SIG-M5 treated with dmso at 0.1 percent for 504 hours (cell line): ENCODE measurements at regions not wholly inside any gene's neighbourhood (a gene's known extent, or its start where the extent isn't known, plus 50 kb on each side); places are given as distances from the start of the nearest gene placed in this dataset.
A peak's percentile ranks its signal among the peaks of the same experiment; 100 is the strongest.
"Not testable (repeated sequence)": the region's sequence is repeated elsewhere in the genome, so short reads cannot be mapped to it uniquely, and the experiment has no call there.

Source experiments
- DNase-seq: peaks from one replicate; lab custom pipeline; 2025; ENCODE audit not compliant: unreplicated experiment; lab: John Stamatoyannopoulos, UW

- DNase-seq, result not testable (repeated sequence)
Observed at GRCh38 chr1:144516172-144516571, 54.7 kb upstream of the NBPF15 start.

DNA sequence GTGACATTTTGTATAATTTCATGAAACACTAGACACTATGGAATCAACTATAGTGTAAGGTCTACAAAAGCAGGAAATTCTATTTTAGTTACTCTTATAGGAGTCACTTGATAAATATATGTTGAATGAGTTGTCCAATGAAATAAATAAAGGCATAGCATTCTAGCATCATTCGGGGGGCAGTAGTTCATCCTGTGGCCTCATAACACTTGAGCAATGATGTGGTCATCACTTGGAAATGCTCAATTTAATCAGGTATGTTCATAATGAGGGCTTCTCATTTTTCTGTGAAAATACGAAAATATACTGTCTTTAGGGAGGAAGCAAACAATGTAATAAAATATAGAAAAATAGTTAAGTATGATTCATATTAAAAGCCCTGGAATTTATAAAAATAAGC lies 55.4 kb upstream of the NBPF15 start:
- not testable (repeated sequence) for DNase-seq

- DNase-seq, result not testable (repeated sequence)
Observed at GRCh38 chr1:144518439-144518838, 57.0 kb upstream of the NBPF15 start.

DNA sequence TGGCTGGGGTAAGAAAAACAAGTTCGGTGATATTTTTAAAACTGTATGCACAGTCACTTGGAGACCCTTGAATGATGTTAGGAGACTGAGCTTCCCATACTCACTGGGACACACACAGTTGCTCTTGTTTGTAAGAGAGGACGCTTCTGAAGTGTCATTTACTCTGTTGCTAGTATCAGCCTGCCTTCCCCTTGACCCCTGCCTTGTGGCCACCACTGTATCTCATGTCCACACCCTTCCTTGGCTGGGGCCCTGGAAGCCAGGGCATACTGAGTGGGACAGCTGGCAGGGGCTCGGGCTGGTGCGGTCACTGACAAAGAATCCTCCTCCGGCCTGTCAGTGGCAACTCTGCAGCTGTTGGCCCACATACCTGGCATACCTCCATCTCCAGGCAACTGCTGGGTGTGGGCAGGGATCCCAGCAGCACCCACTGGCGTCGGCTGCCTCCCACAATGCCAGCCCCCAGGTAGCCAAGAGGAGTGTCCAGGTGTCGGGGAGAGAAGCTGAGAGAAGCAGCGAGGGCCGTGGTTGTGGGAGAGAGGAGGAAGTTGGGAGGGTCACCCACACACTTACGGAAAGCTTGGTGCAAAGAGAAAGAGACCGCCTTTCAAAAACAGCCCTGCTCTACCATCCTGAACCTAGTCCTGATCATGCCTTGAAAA lies 58.2 kb upstream of the NBPF15 start:
- DNase-seq, result not testable (repeated sequence)

DNA sequence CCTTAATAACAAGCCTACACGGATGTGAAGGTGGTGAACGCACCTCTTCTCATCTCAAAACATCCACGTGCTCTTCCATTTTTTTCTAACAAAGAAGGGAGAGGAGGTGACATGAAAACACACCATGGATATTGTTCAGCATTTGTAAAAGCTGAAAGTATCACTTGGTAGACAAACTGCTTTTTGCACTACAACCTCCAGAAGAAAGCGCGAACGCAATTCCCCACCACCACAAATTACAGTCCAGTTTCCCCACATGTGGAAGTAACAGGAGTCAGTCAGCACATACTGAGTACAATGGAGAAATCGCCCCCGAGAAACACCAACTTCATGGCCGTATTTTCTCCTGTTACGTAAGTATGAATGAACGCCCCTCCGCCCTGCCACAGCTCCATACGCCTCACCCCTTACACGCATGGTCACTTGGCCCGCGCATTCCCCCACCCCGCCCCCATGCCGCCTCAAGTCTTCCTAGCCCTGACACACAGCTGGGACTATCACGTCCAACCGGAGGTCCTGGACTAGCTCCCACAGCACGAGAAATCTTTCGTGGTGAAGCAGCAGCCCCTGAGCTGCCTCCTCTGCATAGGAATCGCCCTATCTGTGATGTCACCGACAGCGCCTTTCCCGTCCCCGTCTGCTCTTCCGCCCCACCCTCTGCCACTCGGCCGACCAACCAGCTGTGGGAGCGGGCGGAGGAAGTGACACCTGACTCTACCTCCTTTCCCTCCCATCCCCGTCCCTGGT lies 62.4 kb upstream of the NBPF15 start:
- peak; percentile 71 for DNase-seq

GRCh38 chr1:144532156-144532607 lies 60.5 kb upstream of the PPIAL4F start:
- not testable (repeated sequence) for DNase-seq

GRCh38 chr1:144533480-144533879 lies 59.2 kb upstream of the PPIAL4F start:
- not testable (repeated sequence) for DNase-seq

DNA sequence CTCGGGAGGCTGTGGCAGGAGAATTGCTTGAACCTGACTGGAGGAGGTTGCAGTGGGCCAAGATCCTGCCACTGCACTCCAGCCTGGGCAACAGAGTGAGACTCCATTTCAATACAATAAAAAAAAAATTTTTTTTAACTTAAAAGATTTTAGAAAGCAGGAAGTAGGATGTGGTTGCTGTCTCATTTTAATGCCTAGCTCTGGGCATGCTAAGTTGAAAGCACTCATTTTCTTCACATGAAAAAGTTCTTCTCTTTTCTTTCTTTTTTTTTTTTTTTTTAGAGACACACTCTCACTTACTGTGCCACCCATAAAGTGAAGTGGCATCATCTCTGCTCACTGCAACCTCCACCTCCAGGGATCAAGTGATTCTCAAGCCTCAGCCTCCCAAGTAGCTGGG lies 58.4 kb upstream of the PPIAL4F start:
- not testable (repeated sequence) for DNase-seq

- DNase-seq, result not testable (repeated sequence)
Observed at GRCh38 chr1:144536677-144537076, 56.0 kb upstream of the PPIAL4F start.

- not testable (repeated sequence) for DNase-seq
Observed at GRCh38 chr1:144537234-144537633, 55.5 kb upstream of the PPIAL4F start.

DNA sequence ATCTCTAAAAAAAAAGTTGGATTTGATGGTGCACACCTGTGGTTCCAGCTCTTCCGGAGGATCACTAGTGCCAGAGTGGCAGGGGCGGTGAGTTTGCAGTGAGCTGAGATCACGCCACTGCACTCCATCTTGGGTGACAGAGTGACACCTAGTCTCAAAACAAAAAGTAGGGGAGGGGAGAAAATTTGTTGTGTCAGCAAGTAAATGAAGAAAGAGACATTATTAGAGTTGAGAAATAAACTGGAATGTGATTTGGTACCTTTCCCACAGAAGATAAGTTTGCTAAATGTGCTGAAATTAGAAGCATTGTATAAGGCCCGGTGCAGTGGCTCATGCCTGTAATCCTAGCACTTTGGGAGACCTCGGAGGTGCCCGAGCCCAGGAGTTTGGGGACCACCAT lies 54.0 kb upstream of the PPIAL4F start:
- DNase-seq, result not testable (repeated sequence)

DNA sequence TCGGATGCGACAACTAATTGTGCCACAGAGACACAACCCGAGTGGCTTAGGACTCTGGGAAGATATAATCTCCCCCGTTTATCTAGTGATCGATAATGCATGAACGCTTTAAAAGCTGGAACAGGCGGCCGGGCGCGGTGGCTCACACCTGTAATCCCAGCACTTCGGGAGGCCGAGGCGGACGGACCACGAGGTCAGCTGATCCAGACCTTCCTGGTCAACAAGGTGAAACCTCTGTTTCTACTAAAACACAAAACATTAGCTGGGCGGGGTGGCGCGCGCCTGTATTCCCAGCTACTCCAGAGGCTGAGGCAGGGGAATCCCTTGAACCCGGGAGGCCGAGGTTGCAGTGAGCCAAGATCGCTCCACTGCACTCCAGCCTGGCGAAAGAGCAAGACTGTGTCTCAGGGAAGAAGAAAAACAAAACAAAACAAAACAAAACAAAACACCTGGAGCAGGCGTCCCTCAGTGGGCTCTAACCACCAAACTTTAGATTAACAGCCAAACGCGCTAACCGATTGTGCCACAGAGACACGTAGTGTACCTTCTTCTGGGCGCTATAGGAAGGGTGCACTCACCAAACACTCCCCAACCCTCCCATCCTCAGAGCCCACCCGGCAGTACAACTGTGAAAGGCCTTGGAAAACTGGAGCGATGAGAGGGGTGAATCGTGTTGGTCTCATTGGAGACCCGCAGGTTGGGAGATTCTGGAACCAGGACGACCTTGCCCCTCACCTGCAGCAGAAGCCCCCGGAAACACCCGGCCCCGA lies 53.3 kb upstream of the PPIAL4F start:
- DNase-seq, result not testable (repeated sequence)
